ENCODE measurements at regions not wholly inside any gene's neighbourhood (a gene's known extent, or its start where the extent isn't known, plus 50 kb on each side); places are given as distances from the start of the nearest gene placed in this dataset.
"Not testable (repeated sequence)": the region's sequence is repeated elsewhere in the genome, so short reads cannot be mapped to it uniquely, and the experiment has no call there.

GRCh38 chr13:89402211-89402610 is 1731.0 kb downstream of the SLITRK5 start:
- DNase-seq (ENCODE audit: low spot score): no peak
- Histone ChIP-seq H3K9ac (ENCODE audit: low read depth in 1 of 2, low read length in 2 of 2) (no peak overlapping the region), H3K4me3 (ENCODE audit: low read depth in 1 of 3, low read length in 3 of 3) (no peak overlapping the region), H3K27ac (ENCODE audit: low read depth in 1 of 2, low read length in 2 of 2) (peak overlapping the region; percentile 29 to 66), H3K4me1 (ENCODE audit: control insufficient read depth in 4 of 4, insufficient read depth in 4 of 4, low read length in 3 of 4) (peaks cover 0 to 17% (median 8%) of the 10 kb centered on the region in 4 donors), H3K27me3 (ENCODE audit: control insufficient read depth in 4 of 4, insufficient read depth in 4 of 4, low read length in 3 of 4) (no peaks in the 10 kb centered on the region), H3K36me3 (ENCODE audit: control insufficient read depth in 4 of 4, insufficient read depth in 3 of 4, low read depth in 1 of 4, low read length in 3 of 4) (no peaks in the 10 kb centered on the region), H3K9me3 (ENCODE audit: control insufficient read depth in 4 of 4, low read length in 3 of 4) (no peaks in the 10 kb centered on the region)
- 47% methylated on average over 1 of the region's 1 CpG for WGBS
- TF ChIP-seq HNF4A (conservative IDR thresholded peaks at IDR 0.05) (peak; percentile 78 to 87), SP1 (IDR thresholded peaks at IDR 0.05) (peak; percentile 63), YY1 (IDR thresholded peaks at IDR 0.05) (peak; percentile 81), TAF1 (conservative IDR thresholded peaks at IDR 0.05) (no peak), HNF4G (IDR thresholded peaks at IDR 0.05) (peak; percentile 49)

- not testable (repeated sequence) for H3K27ac ChIP-seq (ENCODE audit: low read depth in 1 of 2, low read length in 2 of 2); H3K4me3 ChIP-seq (ENCODE audit: low read depth in 1 of 3, low read length in 3 of 3); DNase-seq (ENCODE audit: low spot score); H3K36me3 ChIP-seq (ENCODE audit: control insufficient read depth in 4 of 4, insufficient read depth in 3 of 4, low read depth in 1 of 4, low read length in 3 of 4); H3K27me3 ChIP-seq (ENCODE audit: control insufficient read depth in 4 of 4, insufficient read depth in 4 of 4, low read length in 3 of 4); H3K9me3 ChIP-seq (ENCODE audit: control insufficient read depth in 4 of 4, low read length in 3 of 4); H3K9ac ChIP-seq (ENCODE audit: low read depth in 1 of 2, low read length in 2 of 2)
- WGBS: 95% methylated on average over 6 of the region's 6 CpGs
- H3K4me1 ChIP-seq (ENCODE audit: control insufficient read depth in 4 of 4, insufficient read depth in 4 of 4, low read length in 3 of 4): peaks cover 0 to 17% (median 8%) of the 10 kb centered on the region in 4 donors
Measured at GRCh38 chr13:89406096-89406495, 1734.9 kb downstream of the SLITRK5 start.

- DNase-seq (ENCODE audit: low spot score): no peak
- Histone ChIP-seq H3K36me3 (ENCODE audit: control insufficient read depth in 4 of 4, insufficient read depth in 3 of 4, low read depth in 1 of 4, low read length in 3 of 4) (no peaks in the 10 kb centered on the region), H3K4me3 (ENCODE audit: low read depth in 1 of 3, low read length in 3 of 3) (no peak overlapping the region), H3K27ac (ENCODE audit: low read depth in 1 of 2, low read length in 2 of 2) (no peak overlapping the region), H3K9me3 (ENCODE audit: control insufficient read depth in 4 of 4, low read length in 3 of 4) (no peaks in the 10 kb centered on the region), H3K9ac (ENCODE audit: low read depth in 1 of 2, low read length in 2 of 2) (no peak overlapping the region), H3K27me3 (ENCODE audit: control insufficient read depth in 4 of 4, insufficient read depth in 4 of 4, low read length in 3 of 4) (no peaks in the 10 kb centered on the region), H3K4me1 (ENCODE audit: control insufficient read depth in 4 of 4, insufficient read depth in 4 of 4, low read length in 3 of 4) (peaks cover 0 to 7% (median 5%) of the 10 kb centered on the region in 4 donors)
- TF ChIP-seq HNF4A (conservative IDR thresholded peaks at IDR 0.05): no peak
- TF ChIP-seq HNF4G (IDR thresholded peaks at IDR 0.05): no peak
- no peak for TF ChIP-seq GABPA (IDR thresholded peaks at IDR 0.05 in 1 of 2, conservative IDR thresholded peaks at IDR 0.05 in 1 of 2)
- WGBS: 71% methylated on average over 4 of the region's 4 CpGs
Measured at GRCh38 chr13:89407357-89407756, 1736.2 kb downstream of the SLITRK5 start.

DNA sequence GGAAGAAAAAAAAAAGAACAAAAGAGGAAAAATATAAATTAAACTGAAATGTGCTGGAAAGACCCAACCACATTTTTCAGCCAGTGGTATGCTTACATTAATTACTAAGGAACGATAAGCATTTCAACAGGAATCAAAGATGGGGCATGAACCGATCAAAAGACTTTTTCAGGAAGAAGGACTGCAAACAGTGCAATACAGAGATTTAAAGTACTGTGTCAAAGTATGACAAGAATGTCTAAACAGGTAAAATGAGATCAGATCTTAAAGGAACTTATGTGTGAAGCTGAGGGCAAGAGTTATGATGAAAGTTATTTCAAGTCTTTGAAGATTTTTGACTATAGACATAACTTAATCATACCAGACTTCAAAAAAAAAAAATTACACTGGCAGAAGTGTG is 1761.8 kb downstream of the SLITRK5 start:
- TF ChIP-seq HNF4G (IDR thresholded peaks at IDR 0.05): no peak
- no peak for TF ChIP-seq FOXA1 (IDR thresholded peaks at IDR 0.05)
- TF ChIP-seq HNF4A (conservative IDR thresholded peaks at IDR 0.05): no peak
- TF ChIP-seq YY1 (IDR thresholded peaks at IDR 0.05): no peak
- no peak for TF ChIP-seq ZBTB33 (IDR thresholded peaks at IDR 0.05)
- TF ChIP-seq TAF1 (conservative IDR thresholded peaks at IDR 0.05): no peak
- no peak for TF ChIP-seq SP1 (IDR thresholded peaks at IDR 0.05)
- TF ChIP-seq EGR1 (IDR thresholded peaks at IDR 0.05; ENCODE audit: low read depth in 2 of 2): no peak
- TF ChIP-seq MAX (IDR thresholded peaks at IDR 0.05): no peak
- no peak for TF ChIP-seq ATF3 (IDR thresholded peaks at IDR 0.05)
- TF ChIP-seq FOXA2 (IDR thresholded peaks at IDR 0.05): no peak
- TF ChIP-seq NR2F2 (IDR thresholded peaks at IDR 0.05): no peak
- TF ChIP-seq, protein P1, sequence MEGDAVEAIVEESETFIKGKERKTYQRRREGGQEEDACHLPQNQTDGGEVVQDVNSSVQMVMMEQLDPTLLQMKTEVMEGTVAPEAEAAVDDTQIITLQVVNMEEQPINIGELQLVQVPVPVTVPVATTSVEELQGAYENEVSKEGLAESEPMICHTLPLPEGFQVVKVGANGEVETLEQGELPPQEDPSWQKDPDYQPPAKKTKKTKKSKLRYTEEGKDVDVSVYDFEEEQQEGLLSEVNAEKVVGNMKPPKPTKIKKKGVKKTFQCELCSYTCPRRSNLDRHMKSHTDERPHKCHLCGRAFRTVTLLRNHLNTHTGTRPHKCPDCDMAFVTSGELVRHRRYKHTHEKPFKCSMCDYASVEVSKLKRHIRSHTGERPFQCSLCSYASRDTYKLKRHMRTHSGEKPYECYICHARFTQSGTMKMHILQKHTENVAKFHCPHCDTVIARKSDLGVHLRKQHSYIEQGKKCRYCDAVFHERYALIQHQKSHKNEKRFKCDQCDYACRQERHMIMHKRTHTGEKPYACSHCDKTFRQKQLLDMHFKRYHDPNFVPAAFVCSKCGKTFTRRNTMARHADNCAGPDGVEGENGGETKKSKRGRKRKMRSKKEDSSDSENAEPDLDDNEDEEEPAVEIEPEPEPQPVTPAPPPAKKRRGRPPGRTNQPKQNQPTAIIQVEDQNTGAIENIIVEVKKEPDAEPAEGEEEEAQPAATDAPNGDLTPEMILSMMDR (IDR thresholded peaks at IDR 0.05; ENCODE audit: low read depth, low read length, missing input control): no peak
- no peak overlapping the region for H3K27ac ChIP-seq (ENCODE audit: low read depth in 1 of 2, low read length in 2 of 2)
- 63% methylated on average over 2 of the region's 2 CpGs for WGBS

DNA sequence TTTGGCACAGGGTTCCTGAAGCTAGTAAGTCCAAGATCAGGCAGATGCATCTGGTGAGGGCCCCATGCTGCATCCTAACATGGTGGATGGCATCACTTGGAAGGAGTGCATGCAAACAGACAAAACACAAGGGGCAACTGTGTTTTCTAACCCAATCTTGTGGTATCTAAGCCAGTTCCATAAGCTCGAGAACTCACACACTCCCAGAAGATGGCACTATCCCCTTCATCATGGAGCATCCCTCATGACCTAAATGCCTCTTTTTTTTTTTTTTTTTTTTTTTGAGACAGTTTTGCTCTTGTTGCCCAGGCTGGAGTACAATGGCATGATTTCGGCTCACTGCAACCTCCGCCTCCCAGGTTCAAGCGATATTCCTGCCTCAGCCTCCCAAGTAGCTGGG is 1763.5 kb downstream of the SLITRK5 start:
- not testable (repeated sequence) for H3K27ac ChIP-seq (ENCODE audit: low read depth in 1 of 2, low read length in 2 of 2); H3K9me3 ChIP-seq (ENCODE audit: control insufficient read depth in 4 of 4, low read length in 3 of 4); H3K4me1 ChIP-seq (ENCODE audit: control insufficient read depth in 4 of 4, insufficient read depth in 4 of 4, low read length in 3 of 4); H3K27me3 ChIP-seq (ENCODE audit: control insufficient read depth in 4 of 4, insufficient read depth in 4 of 4, low read length in 3 of 4); H3K9ac ChIP-seq (ENCODE audit: low read depth in 1 of 2, low read length in 2 of 2); DNase-seq (ENCODE audit: low spot score); H3K4me3 ChIP-seq (ENCODE audit: low read depth in 1 of 3, low read length in 3 of 3); H3K36me3 ChIP-seq (ENCODE audit: control insufficient read depth in 4 of 4, insufficient read depth in 3 of 4, low read depth in 1 of 4, low read length in 3 of 4)
- WGBS: 90% methylated on average over 4 of the region's 4 CpGs

More for the DNA sequence above, 1761.8 kb downstream of the SLITRK5 start:
- H3K9ac ChIP-seq (ENCODE audit: low read depth in 1 of 2, low read length in 2 of 2): no peak overlapping the region
- no peak for DNase-seq (ENCODE audit: low spot score)
- H3K4me3 ChIP-seq (ENCODE audit: low read depth in 1 of 3, low read length in 3 of 3): no peak overlapping the region
- no peaks in the 10 kb centered on the region for H3K36me3 ChIP-seq (ENCODE audit: control insufficient read depth in 4 of 4, insufficient read depth in 3 of 4, low read depth in 1 of 4, low read length in 3 of 4)
- no peaks in the 10 kb centered on the region for H3K4me1 ChIP-seq (ENCODE audit: control insufficient read depth in 4 of 4, insufficient read depth in 4 of 4, low read length in 3 of 4)
- no peaks in the 10 kb centered on the region for H3K27me3 ChIP-seq (ENCODE audit: control insufficient read depth in 4 of 4, insufficient read depth in 4 of 4, low read length in 3 of 4)
- no peaks in the 10 kb centered on the region for H3K9me3 ChIP-seq (ENCODE audit: control insufficient read depth in 4 of 4, low read length in 3 of 4)

All from liver (tissue), 8 donors.